Body of pancreas (tissue), 4 donors: ENCODE measurements at regions not wholly inside any gene's neighbourhood (a gene's known extent, or its start where the extent isn't known, plus 50 kb on each side); places are given as distances from the start of the nearest gene placed in this dataset.

Experiments
- POLR2A ChIP-seq, 3 donors: fragments of 450-650 bp; IDR thresholded peaks; one replicate each; pipeline ENCODE4 v1.6.1; 2016; ENCODE audit warnings: antibody characterized with exemption in 3 of 3, mild to moderate bottlenecking in 2 of 3
- TF ChIP-seq, protein P1 (sequence below), 7 experiments: fragments of 450-650 bp in 4 of 7; fragments of 200-600 bp in 3 of 7; sonication (generic) in 3 of 7; IDR thresholded peaks; one replicate each; pipeline ENCODE4 v1.5.1; 2016 to 2019; ENCODE audit warnings: antibody characterized with exemption in 7 of 7

DNA sequence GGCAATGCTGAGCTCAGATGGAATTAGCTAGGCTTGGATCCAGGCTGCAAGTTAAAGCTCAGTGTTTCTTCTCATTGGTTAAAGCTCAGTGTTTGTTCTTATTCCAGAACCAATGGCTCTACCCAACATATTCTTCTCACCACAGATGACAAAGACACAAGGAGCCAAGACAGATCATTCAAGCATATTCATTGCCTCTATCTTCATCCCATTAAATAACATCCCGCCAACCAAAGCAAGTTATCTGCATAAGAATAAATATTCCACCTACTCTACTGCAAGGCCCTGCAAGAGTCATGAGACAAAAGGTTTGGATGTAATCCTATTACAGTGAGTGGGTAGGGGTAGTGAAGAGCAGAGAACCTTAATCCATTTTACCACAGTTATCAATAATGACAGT lies 766.5 kb downstream of the C4orf33 start:
- TF ChIP-seq POLR2A (IDR thresholded peaks at IDR 0.05) = no peak
- TF ChIP-seq, protein P1, sequence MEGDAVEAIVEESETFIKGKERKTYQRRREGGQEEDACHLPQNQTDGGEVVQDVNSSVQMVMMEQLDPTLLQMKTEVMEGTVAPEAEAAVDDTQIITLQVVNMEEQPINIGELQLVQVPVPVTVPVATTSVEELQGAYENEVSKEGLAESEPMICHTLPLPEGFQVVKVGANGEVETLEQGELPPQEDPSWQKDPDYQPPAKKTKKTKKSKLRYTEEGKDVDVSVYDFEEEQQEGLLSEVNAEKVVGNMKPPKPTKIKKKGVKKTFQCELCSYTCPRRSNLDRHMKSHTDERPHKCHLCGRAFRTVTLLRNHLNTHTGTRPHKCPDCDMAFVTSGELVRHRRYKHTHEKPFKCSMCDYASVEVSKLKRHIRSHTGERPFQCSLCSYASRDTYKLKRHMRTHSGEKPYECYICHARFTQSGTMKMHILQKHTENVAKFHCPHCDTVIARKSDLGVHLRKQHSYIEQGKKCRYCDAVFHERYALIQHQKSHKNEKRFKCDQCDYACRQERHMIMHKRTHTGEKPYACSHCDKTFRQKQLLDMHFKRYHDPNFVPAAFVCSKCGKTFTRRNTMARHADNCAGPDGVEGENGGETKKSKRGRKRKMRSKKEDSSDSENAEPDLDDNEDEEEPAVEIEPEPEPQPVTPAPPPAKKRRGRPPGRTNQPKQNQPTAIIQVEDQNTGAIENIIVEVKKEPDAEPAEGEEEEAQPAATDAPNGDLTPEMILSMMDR (IDR thresholded peaks at IDR 0.05) = no peak
